HG02852 (cell line): ENCODE measurements at regions not wholly inside any gene's neighbourhood (a gene's known extent, or its start where the extent isn't known, plus 50 kb on each side); places are given as distances from the start of the nearest gene placed in this dataset.
"Not testable (repeated sequence)": the region's sequence is repeated elsewhere in the genome, so short reads cannot be mapped to it uniquely, and the experiment has no call there.

Source experiments
- ATAC-seq: cut with Tn5 transposase; IDR thresholded peaks from one replicate; pipeline ENCODE4 v1.9.1; 2021; ENCODE audit warnings: mild to moderate bottlenecking, moderate library complexity; ENCODE audit not compliant: unreplicated experiment

DNA sequence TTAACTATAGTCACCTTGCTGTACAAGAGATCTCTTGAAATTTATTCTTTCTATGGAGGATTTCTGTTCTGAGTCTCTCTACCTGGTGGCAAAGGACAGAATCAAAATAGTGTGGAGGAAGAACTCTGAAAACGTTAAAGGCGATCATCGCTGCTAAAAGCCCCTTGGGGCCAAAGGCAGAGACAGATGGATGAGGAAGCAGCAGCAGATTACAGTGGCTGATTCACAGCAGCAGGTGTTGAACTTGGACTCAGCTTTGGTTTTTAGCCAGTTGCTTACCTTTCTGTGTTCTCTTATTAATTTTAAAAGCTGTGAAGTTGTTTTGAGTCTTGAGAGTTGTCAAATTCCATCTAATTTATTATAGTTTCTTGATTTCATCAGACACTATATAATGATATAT is 956.1 kb upstream of the GOT2 start:
- no peak for ATAC-seq

DNA sequence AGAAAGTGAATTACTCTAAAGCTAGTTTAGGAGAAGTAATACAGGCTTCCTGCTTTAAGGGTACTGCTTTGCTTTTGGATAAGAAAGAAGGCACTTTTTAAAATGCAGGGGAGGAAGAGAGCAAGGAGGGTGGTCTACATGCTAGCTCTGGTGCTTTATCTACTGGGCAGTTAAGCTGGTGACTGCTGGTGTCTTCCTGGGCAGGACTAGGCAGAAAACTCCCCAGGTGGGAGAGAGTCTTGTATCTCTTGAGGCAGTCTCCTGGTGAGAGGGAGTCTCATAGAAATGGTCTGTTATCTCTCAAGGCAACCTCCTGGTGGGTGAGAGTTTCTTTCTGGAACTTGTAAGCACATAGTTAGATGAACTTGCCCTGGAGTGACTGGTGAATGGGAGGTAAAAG is 953.9 kb upstream of the GOT2 start:
- no peak for ATAC-seq

DNA sequence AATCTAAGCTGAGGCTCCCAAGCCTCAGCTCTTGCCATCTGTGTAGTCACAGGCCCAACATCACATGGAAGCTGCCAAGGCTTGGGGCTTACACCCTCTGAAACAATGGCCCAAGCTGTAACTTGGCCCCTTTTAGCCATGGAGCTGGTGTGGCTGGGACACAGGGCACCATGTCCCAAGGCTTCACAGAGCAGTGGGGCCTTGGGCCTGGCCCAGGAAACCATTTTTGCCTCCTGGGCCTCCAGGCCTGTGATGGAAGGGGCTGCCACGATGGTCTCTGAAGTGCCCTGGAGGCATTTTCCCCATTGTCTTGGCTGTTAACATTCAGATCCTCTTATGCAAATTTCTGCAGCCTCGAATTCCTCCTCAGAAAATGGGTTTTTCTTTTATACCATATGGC is 952.3 kb upstream of the GOT2 start:
- no peak for ATAC-seq

DNA sequence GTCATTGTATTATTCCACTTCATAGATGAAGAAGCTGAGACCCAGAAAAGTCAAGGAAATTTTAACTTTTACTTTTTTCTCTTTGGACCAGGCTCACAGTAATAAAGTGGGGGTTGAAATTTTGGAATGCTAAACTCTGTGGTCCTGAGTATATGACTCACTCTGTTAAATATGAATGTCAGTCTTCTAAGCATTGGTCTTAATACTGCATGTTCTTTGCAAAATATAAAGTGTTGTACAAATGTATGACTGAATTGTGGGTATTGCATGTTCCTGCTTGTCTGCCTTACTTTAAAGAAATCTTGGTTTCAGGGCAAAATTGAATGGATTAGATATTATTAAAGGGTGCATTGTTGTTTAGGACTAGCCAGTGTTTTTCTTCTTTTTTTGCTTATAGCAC is 950.8 kb upstream of the GOT2 start:
- no peak for ATAC-seq

DNA sequence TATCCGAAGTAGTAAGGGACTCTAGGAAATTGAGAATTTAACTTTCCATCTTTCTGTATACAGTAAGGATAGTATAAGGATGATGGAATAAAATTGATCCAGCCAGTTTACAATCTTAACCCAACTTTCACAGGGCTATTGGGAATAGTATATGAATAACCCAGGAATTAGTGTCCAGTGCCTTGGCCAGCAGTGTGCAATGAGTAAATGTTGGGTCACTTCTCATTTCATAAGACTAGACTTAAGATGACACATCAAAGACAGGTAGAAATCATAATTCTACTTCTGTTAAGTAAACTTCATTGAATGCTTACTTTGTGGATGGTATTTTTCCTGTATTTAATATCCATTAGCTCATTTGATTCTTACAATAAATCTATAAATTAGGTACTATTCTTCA is 949.6 kb upstream of the GOT2 start:
- no peak for ATAC-seq

DNA sequence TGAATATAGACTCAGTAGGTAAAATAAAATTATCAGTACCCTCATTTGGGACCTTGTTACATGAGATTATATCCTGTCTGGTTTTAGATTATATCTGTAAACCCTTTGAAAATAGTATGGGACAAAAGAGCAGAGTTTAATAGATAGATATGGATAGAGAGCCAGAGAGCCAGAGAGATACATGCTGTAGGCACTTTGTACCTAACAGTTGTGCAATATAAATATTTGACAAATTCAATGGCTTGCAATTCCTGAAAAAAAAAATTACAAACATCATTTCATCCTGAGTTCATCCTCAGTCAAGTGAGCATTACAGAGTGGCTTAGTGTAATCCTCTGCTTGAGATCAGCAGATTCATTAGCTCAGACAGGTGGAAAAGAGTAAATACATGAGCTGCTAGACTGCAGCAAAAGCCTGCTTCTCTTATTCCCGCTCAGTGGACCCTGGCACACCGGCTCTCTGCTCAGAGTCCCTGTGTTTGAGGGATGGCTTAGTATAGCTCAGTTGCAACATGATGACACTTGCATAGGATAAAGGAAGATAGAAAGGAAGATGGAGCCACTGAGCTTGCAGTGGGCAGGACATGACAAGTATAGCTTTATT is 931.6 kb upstream of the GOT2 start:
- no peak for ATAC-seq

DNA sequence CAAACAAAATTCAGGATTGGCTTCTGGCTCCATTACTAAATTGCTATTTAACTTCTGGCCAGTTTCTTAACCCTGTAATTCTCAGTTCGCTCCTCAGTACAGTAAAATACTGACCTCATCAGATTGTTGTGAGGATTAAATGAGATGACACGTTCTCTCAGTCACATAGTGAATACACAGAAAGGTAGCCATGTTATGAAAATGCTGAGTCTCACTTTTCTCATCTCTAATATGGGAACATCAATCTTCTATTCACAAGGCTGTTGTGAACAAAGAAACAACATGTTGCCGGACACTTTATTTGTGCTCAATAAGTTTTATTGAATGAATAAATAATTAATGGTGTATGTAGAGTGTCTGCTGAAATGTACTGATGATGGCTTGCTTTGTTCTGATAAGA is 924.5 kb upstream of the GOT2 start:
- ATAC-seq: no peak

DNA sequence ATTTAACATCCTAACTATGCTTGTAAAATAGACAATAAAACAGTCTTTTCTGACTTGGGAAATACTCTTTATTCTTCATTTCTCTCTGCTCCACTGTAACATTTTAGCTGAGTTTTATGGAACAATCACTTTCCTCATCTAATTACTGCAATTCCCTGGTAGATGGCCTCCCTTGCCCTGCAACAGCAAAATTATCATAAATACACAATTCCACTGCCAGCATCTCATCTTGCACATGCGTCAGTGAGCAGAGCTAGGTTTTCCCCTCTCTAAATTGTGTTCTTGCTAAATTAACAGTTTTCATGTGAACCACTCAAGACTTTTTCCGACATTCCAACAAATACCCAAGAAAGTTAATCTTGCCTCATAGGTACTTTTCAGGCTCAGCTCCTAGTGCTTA is 920.9 kb upstream of the GOT2 start:
- ATAC-seq: no peak

DNA sequence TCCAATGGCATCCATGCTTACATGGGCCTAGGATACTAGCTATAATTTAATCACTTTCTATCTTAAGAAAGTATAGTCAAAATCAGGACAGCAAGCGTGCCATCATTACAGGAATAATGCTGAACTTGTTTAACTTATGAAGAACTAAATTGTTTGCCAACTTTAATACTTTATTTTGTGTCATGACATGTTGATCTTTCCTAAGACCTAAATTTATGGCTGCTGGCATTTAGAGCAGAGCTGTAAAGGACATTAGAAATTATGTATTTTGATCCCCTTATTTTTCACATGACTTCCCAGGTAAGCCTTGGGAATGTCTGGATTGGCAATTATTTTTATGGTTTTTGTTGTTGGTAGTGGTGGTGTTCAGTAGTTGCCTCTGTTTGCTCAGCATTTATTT is 920.3 kb upstream of the GOT2 start:
- ATAC-seq: no peak

DNA sequence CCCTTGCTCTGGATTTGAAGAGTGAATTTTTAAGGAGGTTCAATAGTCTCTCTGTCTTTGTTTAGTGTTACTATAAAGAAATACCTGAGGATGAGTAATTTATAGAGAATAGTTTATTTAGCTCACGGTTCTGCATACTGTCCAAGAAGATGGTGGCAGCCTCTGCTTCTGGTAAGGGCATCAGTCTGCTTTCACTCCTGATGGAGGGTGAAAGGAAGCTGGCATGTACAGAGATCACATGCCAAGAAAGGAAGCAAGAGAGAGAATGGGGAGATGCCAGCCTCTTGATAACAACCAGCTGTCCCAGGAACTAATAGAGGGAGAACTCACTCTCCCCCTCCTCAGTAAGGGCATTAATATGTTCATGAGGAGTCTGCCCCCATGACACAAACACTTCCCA is 917.5 kb upstream of the GOT2 start:
- no peak for ATAC-seq

DNA sequence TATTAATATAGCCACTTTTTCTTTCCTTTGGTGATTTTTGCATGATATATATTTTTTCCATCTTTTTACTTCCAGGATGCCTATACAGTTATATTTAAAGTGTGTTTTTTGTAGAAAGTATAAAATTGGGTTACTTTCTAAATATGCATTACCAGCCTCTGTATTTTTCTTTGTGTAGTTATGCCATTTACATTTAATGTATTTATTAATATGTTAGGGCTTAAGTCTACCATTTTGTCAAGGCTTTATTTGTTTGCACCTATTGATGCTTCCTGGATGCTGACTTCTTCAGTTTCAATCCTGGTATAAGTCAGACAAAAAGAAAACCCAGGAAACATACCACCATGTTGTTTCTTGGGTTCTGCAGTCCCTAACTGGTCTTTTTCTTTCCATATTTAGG is 911.1 kb upstream of the GOT2 start:
- no peak for ATAC-seq

DNA sequence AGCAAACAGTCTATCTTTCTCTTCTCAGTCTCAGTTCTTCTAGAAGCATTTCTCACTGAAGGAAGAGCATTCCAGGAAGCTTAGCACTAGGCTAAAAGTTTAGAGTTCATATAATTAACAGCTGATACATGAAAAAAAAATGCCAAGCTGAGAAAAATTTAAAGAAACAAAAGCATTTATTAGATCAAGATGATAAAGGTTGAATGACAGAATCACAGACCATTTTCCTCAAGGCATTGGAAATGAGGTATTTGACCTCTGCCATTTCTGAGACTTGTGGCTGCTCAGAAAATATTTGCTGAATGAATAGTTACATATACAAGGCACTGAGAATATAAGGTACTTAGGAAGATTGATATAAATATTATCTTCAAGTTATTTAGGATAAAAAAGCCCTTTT is 901.6 kb upstream of the GOT2 start:
- ATAC-seq: no peak

DNA sequence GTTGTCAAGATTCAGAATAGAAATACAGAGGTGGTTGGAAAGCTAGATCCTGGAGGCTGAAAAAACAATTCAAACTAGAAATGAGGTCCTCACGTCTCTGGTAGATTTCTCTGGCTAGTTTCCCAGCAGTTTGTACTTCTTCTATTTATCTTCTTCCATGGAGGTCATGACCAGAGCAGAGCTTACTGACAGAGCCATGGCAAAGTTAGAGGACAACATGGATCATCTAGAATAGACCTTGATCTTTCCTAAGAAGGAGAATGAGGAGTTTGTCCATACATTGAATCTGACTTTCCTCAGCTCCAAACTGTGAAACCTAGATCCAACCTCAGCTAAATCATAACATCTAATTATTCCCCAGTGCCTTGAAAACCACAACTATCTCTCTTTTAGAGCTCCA is 900.8 kb upstream of the GOT2 start:
- ATAC-seq: no peak

DNA sequence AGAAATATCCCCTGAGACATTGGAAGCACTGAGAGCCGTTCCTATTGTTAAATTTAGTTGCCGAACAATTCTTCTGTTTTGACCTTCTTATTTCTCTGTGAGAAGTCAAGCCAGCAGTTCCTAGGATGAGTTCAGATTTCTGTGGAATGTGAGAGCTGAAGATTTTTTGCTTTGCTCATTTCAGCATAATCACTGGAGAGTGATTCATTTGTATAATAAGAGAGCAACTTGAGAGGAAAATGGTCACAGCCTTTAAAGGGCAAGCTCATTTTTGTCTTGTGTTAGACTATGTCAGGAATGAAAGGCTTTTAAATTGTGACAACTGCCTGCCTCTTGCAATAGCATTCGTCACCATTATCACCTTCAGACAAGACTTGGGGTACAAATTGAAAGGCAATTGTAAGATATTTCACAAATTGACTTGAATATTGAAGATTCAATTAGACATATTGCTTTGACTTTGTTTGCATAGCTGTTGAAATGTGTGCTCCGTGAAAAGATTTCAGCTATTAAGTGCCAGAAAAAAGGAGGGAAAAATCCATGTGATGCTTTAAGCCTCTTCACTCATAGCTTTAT is 900.0 kb upstream of the GOT2 start:
- ATAC-seq: no peak

DNA sequence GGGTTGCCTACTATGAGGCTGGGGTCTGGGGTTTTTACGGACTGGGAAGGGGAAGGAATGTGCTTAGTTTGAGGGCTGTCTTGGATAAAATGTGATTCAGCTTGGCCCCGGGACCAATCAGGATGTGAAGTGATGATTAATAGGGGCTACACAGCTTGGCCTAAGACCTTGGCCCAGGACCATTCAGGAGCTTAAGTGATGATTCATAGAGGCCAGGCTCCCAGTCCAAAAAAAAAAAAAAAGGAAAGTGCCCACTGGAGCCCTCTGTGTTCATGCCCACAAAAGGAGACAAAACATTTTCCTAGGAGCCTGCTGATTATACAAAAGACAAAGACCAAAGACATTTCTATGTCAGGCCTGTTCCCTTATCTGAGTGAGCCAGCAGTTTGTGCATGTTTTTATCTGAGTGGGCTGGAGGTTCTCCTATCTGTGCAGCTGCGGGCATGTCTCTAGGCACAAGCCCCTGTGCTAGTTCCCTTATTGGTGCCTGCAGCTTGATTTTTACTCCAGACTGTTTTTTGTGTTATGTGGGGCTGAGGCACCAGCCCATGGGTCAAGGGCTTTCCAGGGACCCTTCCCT is 898.2 kb upstream of the GOT2 start:
- no peak for ATAC-seq

DNA sequence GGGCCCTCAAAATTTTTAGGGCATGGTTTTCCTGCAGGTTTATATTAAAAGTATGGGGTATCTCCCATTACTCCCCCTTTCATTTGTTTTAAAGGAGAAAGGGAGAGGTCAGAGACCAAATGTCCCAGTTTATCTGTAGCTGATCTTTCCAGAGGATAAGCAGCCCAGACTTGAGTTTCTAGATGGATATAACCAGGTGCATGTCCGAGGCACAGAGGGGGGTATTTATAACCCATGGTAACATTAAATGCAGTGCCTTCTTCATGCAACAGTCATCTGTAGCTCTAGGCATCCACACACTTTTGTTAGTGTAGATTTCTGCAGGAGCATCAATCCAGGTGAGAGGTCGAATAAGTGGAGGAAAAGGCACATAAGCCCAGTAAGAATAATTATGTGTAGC is 890.3 kb upstream of the GOT2 start:
- not testable (repeated sequence) for ATAC-seq

DNA sequence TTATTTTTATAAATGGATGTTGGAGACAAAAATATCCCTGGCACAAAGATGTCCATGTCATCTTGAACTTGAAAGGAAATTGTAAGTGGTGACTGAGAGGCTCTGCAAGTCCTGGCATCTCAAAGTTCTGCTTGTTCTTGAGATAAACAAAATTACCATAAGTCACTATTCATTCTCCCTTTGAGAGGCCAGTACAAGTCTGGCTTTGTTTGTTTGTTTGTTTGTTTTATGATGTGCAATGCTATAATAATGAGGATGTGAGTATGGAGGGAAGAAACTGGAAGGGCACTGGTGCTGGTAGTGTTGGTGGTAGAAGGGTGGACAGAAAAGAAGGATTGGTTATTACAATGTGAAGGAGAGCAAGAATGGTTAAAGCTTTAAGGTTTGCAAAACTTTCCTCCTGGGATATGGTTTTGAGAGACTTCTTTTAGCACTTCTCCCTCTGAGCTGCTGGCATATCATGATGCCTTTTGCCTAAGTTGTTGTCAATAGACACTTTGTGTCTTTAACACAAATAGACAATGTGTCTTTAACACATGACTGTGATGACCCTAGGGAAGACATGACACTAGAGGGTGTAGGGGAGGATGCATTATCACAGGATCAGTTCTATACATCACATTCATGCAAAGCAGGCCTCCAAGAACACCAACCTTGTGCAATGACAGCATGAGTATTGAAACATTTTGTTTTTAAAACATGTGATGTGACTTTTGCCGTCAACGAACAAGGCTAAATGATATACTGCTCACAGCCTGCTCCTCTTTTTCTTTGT is 880.5 kb upstream of the GOT2 start:
- no peak for ATAC-seq

DNA sequence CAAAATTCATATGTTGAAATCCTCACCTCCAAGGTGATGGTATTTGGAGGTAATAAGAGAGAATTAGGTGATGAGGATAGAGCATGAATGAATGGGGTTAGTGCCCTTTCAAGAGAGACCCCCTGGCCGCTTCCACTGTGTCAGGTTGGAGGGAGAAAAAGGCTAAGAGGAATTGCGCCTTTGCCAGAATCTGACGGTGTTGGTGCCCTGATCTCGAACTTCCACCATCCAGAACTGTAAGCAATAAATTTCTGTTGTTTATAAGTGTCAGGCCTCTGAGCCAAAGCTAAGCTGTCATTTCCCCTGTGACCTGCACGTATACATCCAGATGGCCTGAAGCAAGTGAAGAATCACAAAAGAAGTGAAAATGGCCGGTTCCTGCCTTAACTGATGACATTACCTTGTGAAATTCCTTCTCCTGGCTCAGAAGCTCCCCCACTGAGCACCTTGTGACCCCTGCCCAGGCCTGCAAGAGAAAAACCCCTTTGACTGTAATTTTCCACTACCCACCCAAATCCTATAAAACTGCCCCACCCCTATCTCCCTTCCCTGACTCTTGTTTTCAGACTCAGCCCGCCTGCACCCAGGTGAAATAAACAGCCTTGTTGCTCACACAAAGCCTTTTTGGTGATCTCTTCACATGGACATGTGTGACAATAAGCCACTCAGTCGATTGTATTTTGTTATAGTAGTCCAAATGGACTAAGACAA is 878.9 kb upstream of the GOT2 start:
- not testable (repeated sequence) for ATAC-seq

DNA sequence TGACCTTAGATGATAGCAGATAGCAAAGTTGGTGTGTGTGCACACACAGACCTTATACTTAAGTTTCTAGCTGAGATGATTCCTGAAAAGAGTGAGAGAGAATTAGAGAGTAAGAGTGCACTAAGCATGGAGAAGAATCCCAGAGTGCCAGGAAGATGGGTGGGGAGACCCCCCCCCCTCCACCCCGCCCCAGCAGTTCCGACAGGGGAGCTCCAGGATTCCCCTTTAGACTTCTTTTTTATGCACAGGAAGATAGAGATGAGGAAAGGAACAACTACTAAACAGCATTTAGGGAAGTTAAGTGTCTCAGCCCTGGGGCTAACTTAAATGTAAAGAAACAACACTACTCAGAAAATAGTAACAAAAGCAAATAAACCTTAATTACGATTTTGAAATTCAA is 878.0 kb upstream of the GOT2 start:
- ATAC-seq: no peak

DNA sequence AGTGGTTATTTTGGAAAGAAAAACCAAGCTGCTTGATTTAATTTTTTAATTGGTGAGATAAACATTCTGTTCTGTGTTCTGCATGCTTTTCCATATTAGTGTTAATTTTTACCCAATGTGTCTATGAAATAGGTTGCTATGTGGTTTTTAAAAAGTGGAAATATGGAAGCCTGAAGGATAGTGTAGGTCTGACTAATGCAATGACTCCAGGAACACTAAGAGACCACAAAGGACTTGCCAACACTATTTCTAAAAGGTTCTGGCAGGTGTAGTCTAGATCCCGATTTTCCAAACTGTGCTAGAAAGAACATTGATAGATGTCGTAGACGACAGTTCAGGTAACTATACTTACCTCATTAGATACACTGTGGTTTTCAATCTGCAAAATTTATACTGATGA is 877.4 kb upstream of the GOT2 start:
- no peak for ATAC-seq

DNA sequence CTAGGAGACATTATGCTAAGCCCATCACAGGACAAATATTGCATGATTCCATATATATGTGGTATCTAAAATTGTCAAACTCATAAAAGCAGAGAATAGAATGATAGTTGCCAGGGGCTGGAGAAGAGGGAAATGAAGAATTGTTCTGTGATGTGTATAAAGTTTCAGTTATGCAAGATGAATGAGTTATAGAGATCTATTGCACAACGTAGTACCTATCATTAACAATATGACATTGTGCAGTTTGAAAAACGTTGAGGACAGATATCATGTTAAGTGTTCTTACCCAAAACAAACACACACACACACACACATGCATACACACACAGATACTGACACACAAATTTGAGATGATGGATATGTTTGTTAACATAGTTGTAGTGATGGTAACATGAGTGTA is 871.6 kb upstream of the GOT2 start:
- no peak for ATAC-seq

DNA sequence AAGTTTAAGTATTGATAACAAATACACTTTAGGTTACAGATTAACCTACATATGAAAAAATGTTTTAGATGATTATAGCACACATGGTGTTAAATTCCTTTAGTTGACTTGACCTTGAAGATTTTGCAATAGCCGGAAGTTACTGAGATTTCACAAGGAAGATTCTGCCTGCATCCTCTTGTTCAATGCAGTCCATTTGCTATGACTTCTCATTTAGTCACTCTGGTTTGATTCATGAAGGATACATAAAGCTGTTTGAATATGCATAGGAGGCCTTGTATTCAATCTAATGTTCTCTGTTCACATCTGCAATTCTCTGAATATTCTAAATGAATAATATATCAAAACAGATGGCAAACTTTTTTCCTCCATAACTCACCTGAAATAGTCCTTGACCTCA is 870.2 kb upstream of the GOT2 start:
- ATAC-seq: no peak
